Right lobe of liver (tissue), 6 donors: ENCODE measurements at regions not wholly inside any gene's neighbourhood (a gene's known extent, or its start where the extent isn't known, plus 50 kb on each side); places are given as distances from the start of the nearest gene placed in this dataset.

ENCODE experiments used
- ATAC-seq, 4 donors: fragments of 200-7000 bp; cut with Tn5 transposase; one replicate each; pipeline ENCODE4 v1.9.1; 2020; ENCODE audit warnings: mild to moderate bottlenecking in 4 of 4, moderate library complexity in 4 of 4
- DNase-seq, 3 donors: peaks; one replicate each; pipeline ENCODE4 v3.0.0-alpha.2; 2020
- H3K27ac ChIP-seq, 3 donors: fragments of 200-600 bp; one replicate each; pipeline ENCODE4 v1.8.0; 2022
- H3K27me3 ChIP-seq, 2 donors: fragments of 200-600 bp; one replicate each; pipeline ENCODE4 v1.8.0; 2022
- H3K36me3 ChIP-seq, 4 donors: fragments of 200-600 bp; sonication (generic) in 1 of 4; one replicate each; pipeline versions ENCODE4 v1.5.1 to v1.8.0; 2017 to 2022; ENCODE audit warnings: control low read depth in 1 of 4
- H3K4me1 ChIP-seq, 4 donors: fragments of 200-600 bp; sonication (generic) in 1 of 4; one replicate each; pipeline versions ENCODE4 v1.5.1 to v1.8.0; 2017 to 2022; ENCODE audit warnings: control low read depth in 1 of 4
- H3K4me3 ChIP-seq, 3 donors: fragments of 200-600 bp; one replicate each; pipeline ENCODE4 v1.8.0; 2022
- H3K9me3 ChIP-seq, 4 donors: fragments of 200-600 bp; sonication (generic) in 1 of 4; one replicate each; pipeline versions ENCODE4 v1.5.1 to v1.8.0; 2017 to 2022; ENCODE audit warnings: control low read depth in 1 of 4
- CTCF ChIP-seq, 4 donors: fragments of 200-600 bp in 3 of 4; fragments of 450-650 bp in 1 of 4; IDR thresholded peaks; one replicate each; pipeline versions ENCODE4 v1.5.1 to v1.8.0; 2016 to 2022; ENCODE audit warnings: antibody characterized with exemption in 4 of 4, mild to moderate bottlenecking in 2 of 4
- POLR2A ChIP-seq: fragments of 450-650 bp; IDR thresholded peaks from one replicate; pipeline ENCODE4 v1.6.1; 2017; ENCODE audit warnings: antibody characterized with exemption, mild to moderate bottlenecking
- WGBS: methylation state at CpG from one replicate; pipeline ENCODE4 v1.1.6; 2018; ENCODE audit warnings: low coverage, low lambda C conversion rate; ENCODE audit not compliant: insufficient coverage; ENCODE audit errors: missing lambda C conversion rate; 5-methylcytosine and 5-hydroxymethylcytosine counted together
- intact Hi-C, 2 donors: fragments of 100-400 bp; cut with DNase I; formaldehyde crosslinking; loops; one replicate each; pipeline versions ENCODE4 v1.11.2 to v1.14.1; 2022
- donor health status: DM: no; HTN: yes; CAD: no.
- donor health status: DM: no; HTN: no; CAD: no.
- donor health status: DM: no; HTN: no; CAD: no.
- donor health status: DM: no; HTN: yes; CAD: no.
- donor health status: DM: no; HTN: yes; CAD: no.

- TF ChIP-seq CTCF (IDR thresholded peaks at IDR 0.05) (no peak), POLR2A (no peak)
- ATAC-seq, result no peak
These were observed 224.6 kb downstream of the EPHA4 start for GRCh38 chr2:221347471-221347870.

DNA sequence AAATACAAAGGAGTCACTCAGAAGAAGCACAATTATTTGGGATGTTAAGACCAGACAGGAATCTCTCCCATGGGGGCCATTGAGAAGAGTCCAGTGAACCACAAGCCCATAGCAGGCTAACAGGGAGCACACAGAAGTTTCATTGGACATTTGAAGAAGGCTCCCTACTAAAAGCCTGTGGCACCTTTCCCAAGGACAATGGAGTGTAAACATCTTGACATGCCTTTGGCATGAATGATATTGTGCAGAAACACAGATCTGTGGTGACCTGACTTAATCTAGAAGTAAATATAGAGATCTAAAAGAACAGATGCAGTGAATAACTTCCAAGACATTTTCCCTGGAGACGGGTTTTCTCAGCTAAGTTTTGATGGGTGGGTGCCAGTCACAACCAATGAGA, 221.5 kb downstream of the EPHA4 start:
- 17% methylated on average over 1 of the region's 1 CpG for WGBS

More at GRCh38 chr2:221347471-221347870, 224.6 kb downstream of the EPHA4 start:
- WGBS, result 32% methylated on average over 2 of the region's 2 CpGs
- intact Hi-C loops, result no loop called here
- Histone ChIP-seq H3K36me3 (no peaks in the 10 kb centered on the region), H3K27ac (no peak overlapping the region), H3K4me3 (no peak overlapping the region), H3K27me3 (no peaks in the 10 kb centered on the region), H3K4me1 (no peaks in the 10 kb centered on the region), H3K9me3 (no peaks in the 10 kb centered on the region)
- DNase-seq, result no peak

DNA sequence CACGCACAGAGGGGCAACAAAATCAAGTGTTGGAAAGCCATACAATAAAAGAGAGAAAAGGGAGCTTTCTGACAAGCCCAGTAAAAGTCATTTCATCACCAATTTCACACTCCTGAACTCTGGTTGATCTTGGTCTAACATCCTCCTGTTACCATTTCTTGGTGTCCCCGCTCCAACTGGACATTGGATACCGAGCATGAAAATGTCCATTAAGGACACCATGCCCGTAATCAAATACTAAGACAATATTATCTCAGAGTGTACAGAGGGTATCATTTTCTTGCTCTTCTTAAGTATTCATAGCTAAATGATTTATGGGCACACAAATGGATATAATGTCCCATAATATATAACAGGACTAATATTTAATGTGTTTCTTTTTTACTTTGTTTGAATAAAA, 218.9 kb downstream of the EPHA4 start:
- Histone ChIP-seq H3K9me3 (no peaks in the 10 kb centered on the region), H3K27me3 (no peaks in the 10 kb centered on the region), H3K4me3 (no peak overlapping the region), H3K36me3 (no peaks in the 10 kb centered on the region), H3K4me1 (no peaks in the 10 kb centered on the region), H3K27ac (no peak overlapping the region)
- TF ChIP-seq POLR2A (no peak), CTCF (IDR thresholded peaks at IDR 0.05) (no peak)
- WGBS, result 63% methylated on average over 4 of the region's 4 CpGs
- ATAC-seq (no peak), DNase-seq (no peak)
- intact Hi-C loops, result no loop called here

More for the DNA sequence above, 221.5 kb downstream of the EPHA4 start:
- intact Hi-C loops, result no loop called here
- Histone ChIP-seq H3K4me3 (no peak overlapping the region), H3K27ac (no peak overlapping the region), H3K4me1 (no peaks in the 10 kb centered on the region), H3K36me3 (no peaks in the 10 kb centered on the region), H3K9me3 (no peaks in the 10 kb centered on the region), H3K27me3 (no peaks in the 10 kb centered on the region)
- no peak for DNase-seq
- TF ChIP-seq CTCF (IDR thresholded peaks at IDR 0.05), result no peak
- no peak for TF ChIP-seq POLR2A
- ATAC-seq, result no peak

- Histone ChIP-seq H3K27ac (no peak overlapping the region), H3K27me3 (no peaks in the 10 kb centered on the region), H3K36me3 (no peaks in the 10 kb centered on the region), H3K9me3 (no peaks in the 10 kb centered on the region), H3K4me3 (no peak overlapping the region), H3K4me1 (no peaks in the 10 kb centered on the region)
- intact Hi-C loops, result no loop called here
- 82% methylated on average over 3 of the region's 3 CpGs for WGBS
- ATAC-seq, result no peak
- TF ChIP-seq POLR2A, result no peak
- no peak for TF ChIP-seq CTCF (IDR thresholded peaks at IDR 0.05)
- no peak for DNase-seq
These were observed 211.8 kb downstream of the EPHA4 start for GRCh38 chr2:221360312-221360711.

- WGBS, result 45% methylated on average over 6 of the region's 6 CpGs
- TF ChIP-seq POLR2A (no peak), CTCF (IDR thresholded peaks at IDR 0.05) (no peak)
- Histone ChIP-seq H3K36me3 (no peaks in the 10 kb centered on the region), H3K4me1 (no peaks in the 10 kb centered on the region), H3K27ac (no peak overlapping the region), H3K9me3 (no peaks in the 10 kb centered on the region), H3K4me3 (no peak overlapping the region), H3K27me3 (no peaks in the 10 kb centered on the region)
- no peak for ATAC-seq
- intact Hi-C loops, result no loop called here
- DNase-seq, result no peak
These were observed 211.4 kb downstream of the EPHA4 start for GRCh38 chr2:221360742-221361141.
